ENCODE measurements at regions not wholly inside any gene's neighbourhood (a gene's known extent, or its start where the extent isn't known, plus 50 kb on each side); places are given as distances from the start of the nearest gene placed in this dataset.

DNA sequence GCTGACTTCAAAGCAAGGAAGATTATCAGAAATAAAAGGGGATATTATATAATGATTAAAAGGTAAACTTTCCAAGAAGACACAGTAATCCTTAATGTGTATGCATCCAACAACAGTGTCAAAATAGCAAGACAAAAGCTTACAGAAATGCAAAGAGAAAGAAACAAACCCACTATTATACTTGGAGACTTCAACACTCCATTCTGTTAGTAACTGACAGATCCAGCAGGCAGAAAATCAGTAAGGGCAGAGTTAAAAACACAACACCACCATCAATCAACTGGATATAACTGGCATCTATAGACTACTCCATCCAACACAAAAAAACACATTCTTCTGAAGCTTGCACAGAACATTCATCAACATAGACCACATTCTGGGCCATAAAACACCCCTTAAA lies 103.8 kb downstream of the OR13A1 start:
- TF ChIP-seq POLR2A (IDR thresholded peaks at IDR 0.05; ENCODE audit: low read length) (no peak), GATA1 (IDR thresholded peaks at IDR 0.05; ENCODE audit: low read depth, low read length) (no peak)

All from erythroblast (primary cell).